ENCODE measurements at regions not wholly inside any gene's neighbourhood (a gene's known extent, or its start where the extent isn't known, plus 50 kb on each side); places are given as distances from the start of the nearest gene placed in this dataset.

- TF ChIP-seq, protein P1, sequence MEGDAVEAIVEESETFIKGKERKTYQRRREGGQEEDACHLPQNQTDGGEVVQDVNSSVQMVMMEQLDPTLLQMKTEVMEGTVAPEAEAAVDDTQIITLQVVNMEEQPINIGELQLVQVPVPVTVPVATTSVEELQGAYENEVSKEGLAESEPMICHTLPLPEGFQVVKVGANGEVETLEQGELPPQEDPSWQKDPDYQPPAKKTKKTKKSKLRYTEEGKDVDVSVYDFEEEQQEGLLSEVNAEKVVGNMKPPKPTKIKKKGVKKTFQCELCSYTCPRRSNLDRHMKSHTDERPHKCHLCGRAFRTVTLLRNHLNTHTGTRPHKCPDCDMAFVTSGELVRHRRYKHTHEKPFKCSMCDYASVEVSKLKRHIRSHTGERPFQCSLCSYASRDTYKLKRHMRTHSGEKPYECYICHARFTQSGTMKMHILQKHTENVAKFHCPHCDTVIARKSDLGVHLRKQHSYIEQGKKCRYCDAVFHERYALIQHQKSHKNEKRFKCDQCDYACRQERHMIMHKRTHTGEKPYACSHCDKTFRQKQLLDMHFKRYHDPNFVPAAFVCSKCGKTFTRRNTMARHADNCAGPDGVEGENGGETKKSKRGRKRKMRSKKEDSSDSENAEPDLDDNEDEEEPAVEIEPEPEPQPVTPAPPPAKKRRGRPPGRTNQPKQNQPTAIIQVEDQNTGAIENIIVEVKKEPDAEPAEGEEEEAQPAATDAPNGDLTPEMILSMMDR (IDR thresholded peaks at IDR 0.05; ENCODE audit: low read length), result no peak
- no peak for TF ChIP-seq EZH2 (IDR thresholded peaks at IDR 0.05; ENCODE audit: borderline replicate concordance, low read length)
These were observed 119.4 kb downstream of the MAP3K21 start for GRCh38 chr1:233446935-233447334.
